Adipocyte (in vitro differentiated cells): ENCODE measurements at regions not wholly inside any gene's neighbourhood (a gene's known extent, or its start where the extent isn't known, plus 50 kb on each side); places are given as distances from the start of the nearest gene placed in this dataset.

Experiments
- DNase-seq: peaks from one replicate; pipeline ENCODE4 v3.0.0-alpha.2; 2015; ENCODE audit warnings: low read depth
- H3K27me3 ChIP-seq: replicated peaks from 2 replicates; pipeline ENCODE4 v1.7.0; 2013; ENCODE audit warnings: mild to moderate bottlenecking, low read length, moderate library complexity; ENCODE audit not compliant: control insufficient read depth, insufficient read depth
- H3K36me3 ChIP-seq: 2 replicates; pipeline ENCODE4 v1.7.0; 2013; ENCODE audit warnings: low read length, mild to moderate bottlenecking, moderate library complexity; ENCODE audit not compliant: control insufficient read depth, insufficient read depth, severe bottlenecking
- H3K4me1 ChIP-seq: 2 replicates; pipeline ENCODE4 v1.7.0; 2013; ENCODE audit warnings: mild to moderate bottlenecking, low read length, moderate library complexity; ENCODE audit not compliant: control insufficient read depth, insufficient read depth
- H3K4me3 ChIP-seq: 2 replicates; pipeline ENCODE4 v1.7.0; 2013; ENCODE audit warnings: mild to moderate bottlenecking, low read length, moderate library complexity
- H3K9ac ChIP-seq: 2 replicates; pipeline ENCODE4 v1.7.0; 2013; ENCODE audit warnings: mild to moderate bottlenecking, low read length, moderate library complexity
- H3K9me3 ChIP-seq: 2 replicates; pipeline ENCODE4 v1.7.0; 2013; ENCODE audit warnings: mild to moderate bottlenecking, low read length, moderate library complexity; ENCODE audit not compliant: control insufficient read depth

GRCh38 chr20:43844778-43845614 is 69.7 kb upstream of the TOX2 start:
- Histone ChIP-seq H3K9ac (no peak overlapping the region), H3K36me3 (no peaks in the 10 kb centered on the region), H3K9me3 (no peaks in the 10 kb centered on the region), H3K4me1 (peaks cover 14% of the 10 kb centered on the region), H3K4me3 (no peak overlapping the region), H3K27me3 (no peaks in the 10 kb centered on the region)
- peak; percentile 81 for DNase-seq

GRCh38 chr20:43843965-43844660 is 70.5 kb upstream of the TOX2 start:
- Histone ChIP-seq H3K27me3 (no peaks in the 10 kb centered on the region), H3K4me3 (no peak overlapping the region), H3K9me3 (no peaks in the 10 kb centered on the region), H3K9ac (no peak overlapping the region), H3K36me3 (no peaks in the 10 kb centered on the region), H3K4me1 (peaks cover 7% of the 10 kb centered on the region)
- no peak for DNase-seq

DNA sequence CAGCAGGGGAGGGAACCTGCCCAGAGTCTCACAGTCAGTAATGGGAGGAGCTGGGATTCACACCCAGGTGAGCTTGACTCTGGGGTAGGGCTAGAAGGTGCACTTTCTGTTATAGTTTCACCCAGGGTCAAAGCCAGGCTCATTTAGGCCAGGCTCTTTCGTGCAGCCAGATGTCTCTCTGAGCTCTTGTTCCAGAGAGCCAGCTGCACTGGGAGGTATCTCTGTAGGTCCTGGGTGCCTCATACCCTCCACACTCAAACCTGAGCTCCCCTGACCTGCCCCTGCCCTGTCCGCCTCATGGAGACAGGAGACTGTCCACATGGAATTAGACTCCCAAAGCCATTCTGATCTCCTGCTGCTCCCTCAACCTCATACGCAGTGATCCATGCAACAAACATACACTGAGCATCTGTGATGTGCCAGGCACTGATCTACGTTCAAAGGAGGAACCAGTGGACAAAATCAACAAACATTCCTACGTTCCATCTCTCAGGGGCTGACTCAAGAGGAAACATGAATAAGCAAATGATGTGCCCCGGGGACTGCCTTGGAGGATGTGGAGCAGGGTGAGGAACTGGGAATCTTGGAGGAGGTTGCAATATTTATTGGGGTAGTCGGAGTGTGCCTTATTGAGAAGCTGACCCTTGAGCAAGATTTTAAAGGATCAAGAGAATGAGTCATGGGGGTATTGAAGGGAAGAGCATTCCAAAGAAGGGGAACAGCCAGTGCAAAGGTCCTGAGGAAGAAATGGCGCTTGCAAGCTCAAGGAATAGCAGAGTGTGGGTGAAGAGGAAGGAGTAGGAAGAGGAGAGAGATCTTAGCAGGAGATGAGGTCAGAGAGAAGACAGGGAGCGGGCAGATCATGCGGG is 71.3 kb upstream of the TOX2 start:
- Histone ChIP-seq H3K4me1 (peaks cover 7% of the 10 kb centered on the region), H3K9me3 (no peaks in the 10 kb centered on the region), H3K36me3 (no peaks in the 10 kb centered on the region), H3K27me3 (no peaks in the 10 kb centered on the region), H3K9ac (no peak overlapping the region), H3K4me3 (no peak overlapping the region)
- DNase-seq = peak; percentile 59

- Histone ChIP-seq H3K36me3 (no peaks in the 10 kb centered on the region), H3K9me3 (no peaks in the 10 kb centered on the region), H3K4me1 (peaks cover 7% of the 10 kb centered on the region), H3K4me3 (no peak overlapping the region), H3K9ac (no peak overlapping the region), H3K27me3 (no peaks in the 10 kb centered on the region)
- no peak for DNase-seq
These were observed 72.3 kb upstream of the TOX2 start for GRCh38 chr20:43842126-43843020.

- H3K27me3 ChIP-seq = no peaks in the 10 kb centered on the region
- no peak for DNase-seq
- peaks cover 7% of the 10 kb centered on the region for H3K4me1 ChIP-seq
- H3K4me3 ChIP-seq = no peak overlapping the region
- H3K36me3 ChIP-seq = no peaks in the 10 kb centered on the region
- H3K9me3 ChIP-seq = no peaks in the 10 kb centered on the region
- H3K9ac ChIP-seq = no peak overlapping the region
These were observed 74.1 kb upstream of the TOX2 start for GRCh38 chr20:43840382-43841070.

DNA sequence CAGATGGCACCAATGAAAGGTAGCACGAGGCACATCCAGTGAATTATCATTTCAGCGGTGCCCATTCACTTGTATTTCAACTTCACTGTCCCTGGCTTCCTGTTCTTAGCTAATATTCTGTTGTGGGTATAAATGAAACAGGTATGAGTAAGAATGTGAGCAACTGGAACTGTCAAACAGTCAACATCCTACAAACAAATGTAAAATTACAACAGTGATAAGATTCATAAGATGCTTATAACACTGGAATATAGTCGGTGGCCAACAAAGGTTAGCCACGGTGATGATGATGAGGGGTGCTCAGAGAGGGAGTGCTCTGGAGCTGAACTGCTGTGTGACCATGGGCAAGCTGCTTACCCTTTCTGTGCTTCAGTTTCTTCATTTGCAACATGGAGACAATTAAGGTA is 74.9 kb upstream of the TOX2 start:
- Histone ChIP-seq H3K9me3 (no peaks in the 10 kb centered on the region), H3K27me3 (no peaks in the 10 kb centered on the region), H3K36me3 (no peaks in the 10 kb centered on the region), H3K4me1 (peaks cover 7% of the 10 kb centered on the region), H3K9ac (no peak overlapping the region), H3K4me3 (no peak overlapping the region)
- no peak for DNase-seq

- H3K9ac ChIP-seq = no peak overlapping the region
- no peak for DNase-seq
- H3K4me1 ChIP-seq = peaks cover 7% of the 10 kb centered on the region
- H3K9me3 ChIP-seq = no peaks in the 10 kb centered on the region
- H3K36me3 ChIP-seq = no peaks in the 10 kb centered on the region
- peaks cover 2% of the 10 kb centered on the region for H3K27me3 ChIP-seq
- no peak overlapping the region for H3K4me3 ChIP-seq
These were observed 76.0 kb upstream of the TOX2 start for GRCh38 chr20:43838703-43839060.

DNA sequence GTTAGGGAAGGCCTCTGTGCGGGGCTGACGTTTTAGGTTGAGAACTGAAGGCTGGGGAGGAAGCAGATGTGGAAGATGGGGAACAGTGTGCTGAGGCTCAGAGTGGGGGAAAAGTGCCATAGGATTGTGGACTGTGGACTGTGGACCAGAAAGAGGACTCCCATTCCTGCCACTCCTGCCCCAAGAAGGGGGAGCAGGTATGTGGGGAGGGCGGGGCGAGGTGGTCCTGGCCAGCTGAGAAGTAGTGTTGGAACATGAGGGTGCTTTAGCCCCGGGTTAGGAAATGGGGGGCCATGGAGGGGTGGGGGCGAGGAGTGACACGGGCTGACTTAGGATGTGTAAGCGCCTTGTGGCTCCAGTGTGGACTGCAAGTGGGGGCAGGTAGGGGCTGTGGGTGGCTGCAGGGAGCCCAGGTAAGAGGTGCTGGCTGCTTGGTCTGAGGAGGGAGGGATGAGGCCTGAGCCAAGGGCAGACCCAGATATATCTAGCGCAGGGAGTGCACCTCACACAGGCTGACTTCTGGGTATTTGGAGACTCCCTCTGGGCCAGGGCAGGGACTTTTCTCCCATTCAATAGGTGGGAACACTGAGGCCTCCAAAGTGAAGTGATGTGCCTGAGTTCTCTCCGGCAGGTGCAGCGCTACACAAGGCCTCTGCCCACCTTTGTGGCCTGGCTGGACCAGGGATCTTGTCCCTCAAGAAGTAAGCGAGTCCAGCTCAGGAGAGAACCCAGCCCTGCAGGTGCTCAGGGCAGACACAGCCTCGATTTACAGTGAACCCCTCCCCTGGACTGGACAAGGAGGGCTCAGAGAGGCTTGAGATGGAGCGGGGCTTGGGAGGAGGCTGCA is 76.6 kb upstream of the TOX2 start:
- H3K36me3 ChIP-seq = no peaks in the 10 kb centered on the region
- H3K4me1 ChIP-seq = peaks cover 7% of the 10 kb centered on the region
- H3K9me3 ChIP-seq = no peaks in the 10 kb centered on the region
- H3K27me3 ChIP-seq = peaks cover 8% of the 10 kb centered on the region
- H3K9ac ChIP-seq = no peak overlapping the region
- no peak for DNase-seq
- H3K4me3 ChIP-seq = no peak overlapping the region

DNA sequence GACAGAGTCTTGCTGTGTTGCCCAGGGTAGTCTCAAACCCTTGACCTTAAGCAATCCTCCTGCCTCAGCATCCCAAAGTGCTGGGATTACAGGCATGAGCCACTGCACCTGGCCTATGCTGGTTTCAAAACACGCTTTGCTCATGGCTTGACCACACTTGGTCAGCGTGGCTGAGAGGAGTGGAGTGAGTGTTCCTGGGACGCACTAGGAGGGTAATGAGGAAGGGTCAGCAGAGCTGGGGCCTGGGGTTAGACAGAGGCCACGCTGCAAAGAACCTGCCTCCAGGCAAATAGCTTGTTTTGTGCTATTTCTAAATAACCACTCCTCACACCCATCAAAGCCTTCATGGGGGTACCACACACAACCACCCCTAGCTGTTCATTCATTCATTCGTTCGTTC is 77.9 kb upstream of the TOX2 start:
- Histone ChIP-seq H3K4me3 (no peak overlapping the region), H3K27me3 (peaks cover 20% of the 10 kb centered on the region), H3K9ac (no peak overlapping the region), H3K4me1 (no peaks in the 10 kb centered on the region), H3K9me3 (no peaks in the 10 kb centered on the region), H3K36me3 (no peaks in the 10 kb centered on the region)
- DNase-seq = no peak
